ENCODE measurements at regions not wholly inside any gene's neighbourhood (a gene's known extent, or its start where the extent isn't known, plus 50 kb on each side); places are given as distances from the start of the nearest gene placed in this dataset.

DNA sequence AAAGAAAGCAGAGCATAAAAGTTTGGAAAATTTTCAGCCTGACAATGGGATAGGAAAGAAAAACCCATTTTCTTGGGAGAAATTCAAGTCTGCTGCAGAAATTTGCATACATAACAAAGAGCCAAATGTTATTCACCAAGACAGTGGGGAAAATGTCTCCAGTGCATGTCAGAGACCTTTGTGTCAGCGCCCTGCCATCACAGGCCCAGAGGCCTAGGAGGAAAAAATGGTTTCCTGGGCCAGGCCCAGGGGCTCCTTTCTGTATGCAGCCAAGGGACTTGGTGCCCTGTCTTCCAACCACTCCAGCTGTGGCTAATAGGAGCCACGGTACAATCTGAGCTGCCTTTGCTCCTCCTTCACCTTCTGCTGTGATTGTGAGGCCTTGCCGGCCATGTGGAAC, 189.1 kb upstream of the PITRM1 start:
- TF ChIP-seq, protein P1, sequence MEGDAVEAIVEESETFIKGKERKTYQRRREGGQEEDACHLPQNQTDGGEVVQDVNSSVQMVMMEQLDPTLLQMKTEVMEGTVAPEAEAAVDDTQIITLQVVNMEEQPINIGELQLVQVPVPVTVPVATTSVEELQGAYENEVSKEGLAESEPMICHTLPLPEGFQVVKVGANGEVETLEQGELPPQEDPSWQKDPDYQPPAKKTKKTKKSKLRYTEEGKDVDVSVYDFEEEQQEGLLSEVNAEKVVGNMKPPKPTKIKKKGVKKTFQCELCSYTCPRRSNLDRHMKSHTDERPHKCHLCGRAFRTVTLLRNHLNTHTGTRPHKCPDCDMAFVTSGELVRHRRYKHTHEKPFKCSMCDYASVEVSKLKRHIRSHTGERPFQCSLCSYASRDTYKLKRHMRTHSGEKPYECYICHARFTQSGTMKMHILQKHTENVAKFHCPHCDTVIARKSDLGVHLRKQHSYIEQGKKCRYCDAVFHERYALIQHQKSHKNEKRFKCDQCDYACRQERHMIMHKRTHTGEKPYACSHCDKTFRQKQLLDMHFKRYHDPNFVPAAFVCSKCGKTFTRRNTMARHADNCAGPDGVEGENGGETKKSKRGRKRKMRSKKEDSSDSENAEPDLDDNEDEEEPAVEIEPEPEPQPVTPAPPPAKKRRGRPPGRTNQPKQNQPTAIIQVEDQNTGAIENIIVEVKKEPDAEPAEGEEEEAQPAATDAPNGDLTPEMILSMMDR (IDR thresholded peaks at IDR 0.05; ENCODE audit: control insufficient read depth, insufficient read depth, low read depth, low read length, missing control alignments), result no peak
- no peak overlapping the region for H3K4me3 ChIP-seq (ENCODE audit: control insufficient read depth, low read depth, low read length)
- no peak for DNase-seq (ENCODE audit: low read depth)

DNA sequence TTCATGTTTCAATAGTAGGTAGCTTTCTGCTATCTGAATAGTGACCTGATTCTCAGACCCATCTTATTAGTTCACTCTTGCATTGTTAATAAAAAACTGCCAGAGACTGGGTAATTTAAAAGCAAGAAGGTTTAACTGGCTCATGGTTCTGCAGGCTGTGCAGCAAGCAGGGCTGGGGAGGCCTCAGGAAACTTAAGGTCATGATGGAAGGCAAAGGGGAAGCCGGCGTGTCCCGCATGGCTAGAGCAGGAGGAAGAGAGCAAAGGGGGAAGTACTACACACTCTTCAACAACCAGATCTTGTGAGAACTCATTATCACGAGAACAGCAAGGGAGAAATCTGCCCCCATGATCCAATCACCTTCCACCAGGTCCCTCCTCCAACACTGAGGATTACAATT, 185.2 kb upstream of the PITRM1 start:
- TF ChIP-seq, protein P1 (IDR thresholded peaks at IDR 0.05; ENCODE audit: control insufficient read depth, insufficient read depth, low read depth, low read length, missing control alignments), result no peak
- no peak for DNase-seq (ENCODE audit: low read depth)
- H3K4me3 ChIP-seq (ENCODE audit: control insufficient read depth, low read depth, low read length), result no peak overlapping the region

DNA sequence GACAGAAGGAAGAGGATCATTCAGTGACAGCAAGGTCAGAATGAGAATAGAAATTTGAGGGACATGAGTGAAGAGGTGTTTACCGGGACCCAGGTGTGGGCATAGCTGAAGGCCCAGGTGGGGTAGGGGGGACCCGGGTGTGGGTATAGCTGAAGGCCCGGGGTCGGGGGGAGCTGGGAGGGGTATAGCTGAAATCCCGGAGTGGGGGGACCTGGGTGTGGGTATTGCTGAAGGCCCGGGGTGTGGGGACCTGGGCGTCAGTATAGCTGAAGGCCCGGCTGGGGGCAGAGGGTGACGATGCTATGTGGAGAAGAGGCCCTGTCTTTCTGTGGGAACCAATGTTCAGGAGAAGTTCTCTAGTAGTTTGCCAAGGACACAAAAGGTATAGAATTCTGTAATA, 183.0 kb upstream of the PITRM1 start:
- TF ChIP-seq, protein P1 (IDR thresholded peaks at IDR 0.05; ENCODE audit: control insufficient read depth, insufficient read depth, low read depth, low read length, missing control alignments), result no peak
- DNase-seq (ENCODE audit: low read depth), result no peak
- no peak overlapping the region for H3K4me3 ChIP-seq (ENCODE audit: control insufficient read depth, low read depth, low read length)

- TF ChIP-seq, protein P1 (IDR thresholded peaks at IDR 0.05; ENCODE audit: control insufficient read depth, insufficient read depth, low read depth, low read length, missing control alignments), result no peak
- DNase-seq (ENCODE audit: low read depth), result no peak
Observed at GRCh38 chr10:3354174-3354900, 181.8 kb upstream of the PITRM1 start.

GRCh38 chr10:3353235-3353634, 180.7 kb upstream of the PITRM1 start:
- DNase-seq (ENCODE audit: low read depth), result no peak
- H3K4me3 ChIP-seq (ENCODE audit: control insufficient read depth, low read depth, low read length), result no peak overlapping the region
- TF ChIP-seq, protein P1 (IDR thresholded peaks at IDR 0.05; ENCODE audit: control insufficient read depth, insufficient read depth, low read depth, low read length, missing control alignments), result no peak

More at GRCh38 chr10:3354174-3354900, 181.8 kb upstream of the PITRM1 start:
- H3K4me3 ChIP-seq (ENCODE audit: control insufficient read depth, low read depth, low read length), result no peak overlapping the region

DNA sequence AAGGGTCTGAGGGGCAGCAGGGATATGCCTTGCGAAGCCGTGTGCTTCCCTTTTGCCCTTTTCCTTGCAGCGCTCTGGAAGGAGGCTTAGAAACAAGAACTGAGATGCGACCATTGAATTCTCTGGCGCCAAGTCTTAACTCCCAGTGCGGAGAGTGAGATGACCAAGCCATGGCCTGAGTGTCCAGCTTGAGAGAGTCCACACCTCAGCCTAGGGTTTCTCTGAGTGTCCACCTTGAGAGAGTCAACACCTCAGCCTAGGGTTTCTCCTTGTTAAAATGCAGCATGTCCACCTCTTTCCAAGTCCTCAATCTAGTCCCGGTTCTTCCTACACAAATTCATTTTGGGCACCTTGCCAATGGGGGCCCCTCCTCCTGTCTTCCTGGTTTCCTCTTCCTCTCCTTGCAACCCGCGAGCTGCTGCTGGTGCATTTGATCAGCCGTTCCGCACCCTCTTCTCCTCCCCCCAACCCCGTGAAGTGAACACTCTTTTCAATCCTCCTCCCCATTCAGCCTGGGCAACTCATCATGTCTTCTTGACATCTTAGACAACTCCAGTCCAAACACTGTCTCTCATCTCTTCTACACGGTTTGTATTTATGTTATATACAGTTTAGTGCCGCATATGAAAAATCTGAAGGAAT, 178.2 kb upstream of the PITRM1 start:
- no peak overlapping the region for H3K4me3 ChIP-seq (ENCODE audit: control insufficient read depth, low read depth, low read length)
- TF ChIP-seq, protein P1 (IDR thresholded peaks at IDR 0.05; ENCODE audit: control insufficient read depth, insufficient read depth, low read depth, low read length, missing control alignments), result no peak
- DNase-seq (ENCODE audit: low read depth), result no peak
